Liver (tissue), 3 donors: ENCODE measurements at regions not wholly inside any gene's neighbourhood (a gene's known extent, or its start where the extent isn't known, plus 50 kb on each side); places are given as distances from the start of the nearest gene placed in this dataset.

ENCODE experiments used
- EGR1 ChIP-seq, 2 donors: IDR thresholded peaks; 2 replicates each; pipeline ENCODE4 v1.6.1; 2016 to 2018; ENCODE audit warnings: antibody characterized with exemption in 2 of 2, low read depth in 2 of 2
- MAX ChIP-seq: IDR thresholded peaks from 2 replicates; pipeline ENCODE4 v1.6.1; 2016; ENCODE audit warnings: antibody characterized with exemption
- RAD21 ChIP-seq, 2 donors: IDR thresholded peaks; 2 replicates each; pipeline ENCODE4 v1.6.1; 2016; ENCODE audit warnings: antibody characterized with exemption in 2 of 2, mild to moderate bottlenecking in 2 of 2
- REST ChIP-seq: IDR thresholded peaks from 2 replicates; pipeline ENCODE4 v1.6.1; 2016; ENCODE audit warnings: antibody characterized with exemption, mild to moderate bottlenecking
- SP1 ChIP-seq: IDR thresholded peaks from 2 replicates; pipeline ENCODE4 v1.6.1; 2018; ENCODE audit warnings: antibody characterized with exemption, mild to moderate bottlenecking
- TAF1 ChIP-seq: conservative IDR thresholded peaks from 2 replicates; pipeline ENCODE4 v1.6.1; 2016; ENCODE audit warnings: antibody characterized with exemption, mild to moderate bottlenecking
- YY1 ChIP-seq: IDR thresholded peaks from 2 replicates; pipeline ENCODE4 v1.6.1; 2016; ENCODE audit warnings: antibody characterized with exemption, mild to moderate bottlenecking
- ZBTB33 ChIP-seq: IDR thresholded peaks from 2 replicates; pipeline ENCODE4 v1.6.1; 2016; ENCODE audit warnings: antibody characterized with exemption
- TF ChIP-seq, protein P1 (sequence below): fragments of 150-350 bp; IDR thresholded peaks from 2 replicates; pipeline ENCODE4 v1.5.1; 2017; ENCODE audit warnings: improper control_type of control experiment, low read depth, low read length; ENCODE audit not compliant: missing input control
- donor health status: healthy.
- donor health status: healthy.

DNA sequence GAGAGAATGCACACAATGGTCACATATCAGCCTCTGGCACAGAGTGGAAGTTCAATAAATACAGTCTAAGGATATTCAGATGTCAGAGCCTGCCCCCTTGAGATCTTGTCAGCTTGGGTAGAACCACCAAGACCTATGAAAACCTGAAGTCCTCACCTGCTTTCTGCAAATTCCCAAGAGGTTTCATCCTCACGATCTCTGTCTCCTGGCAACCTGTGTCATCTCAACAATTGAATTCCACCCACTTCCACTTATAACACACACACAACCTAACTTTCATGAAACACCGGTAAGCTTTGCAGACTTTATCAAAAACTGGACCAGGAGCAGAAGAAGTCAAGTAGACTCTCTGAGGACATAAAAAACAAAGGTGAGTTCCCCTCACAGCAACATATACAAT is 151.6 kb upstream of the SLC30A5 start:
- TF ChIP-seq, protein P1, sequence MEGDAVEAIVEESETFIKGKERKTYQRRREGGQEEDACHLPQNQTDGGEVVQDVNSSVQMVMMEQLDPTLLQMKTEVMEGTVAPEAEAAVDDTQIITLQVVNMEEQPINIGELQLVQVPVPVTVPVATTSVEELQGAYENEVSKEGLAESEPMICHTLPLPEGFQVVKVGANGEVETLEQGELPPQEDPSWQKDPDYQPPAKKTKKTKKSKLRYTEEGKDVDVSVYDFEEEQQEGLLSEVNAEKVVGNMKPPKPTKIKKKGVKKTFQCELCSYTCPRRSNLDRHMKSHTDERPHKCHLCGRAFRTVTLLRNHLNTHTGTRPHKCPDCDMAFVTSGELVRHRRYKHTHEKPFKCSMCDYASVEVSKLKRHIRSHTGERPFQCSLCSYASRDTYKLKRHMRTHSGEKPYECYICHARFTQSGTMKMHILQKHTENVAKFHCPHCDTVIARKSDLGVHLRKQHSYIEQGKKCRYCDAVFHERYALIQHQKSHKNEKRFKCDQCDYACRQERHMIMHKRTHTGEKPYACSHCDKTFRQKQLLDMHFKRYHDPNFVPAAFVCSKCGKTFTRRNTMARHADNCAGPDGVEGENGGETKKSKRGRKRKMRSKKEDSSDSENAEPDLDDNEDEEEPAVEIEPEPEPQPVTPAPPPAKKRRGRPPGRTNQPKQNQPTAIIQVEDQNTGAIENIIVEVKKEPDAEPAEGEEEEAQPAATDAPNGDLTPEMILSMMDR, result no peak
- no peak for TF ChIP-seq MAX
- TF ChIP-seq ZBTB33, result no peak
- no peak for TF ChIP-seq RAD21 (IDR thresholded peaks at IDR 0.05)
- no peak for TF ChIP-seq REST
- TF ChIP-seq TAF1, result no peak
- no peak for TF ChIP-seq EGR1 (IDR thresholded peaks at IDR 0.05; ENCODE audit: low read depth in 2 of 2)
- no peak for TF ChIP-seq SP1
- TF ChIP-seq YY1, result no peak
